GM21737 (cell line): ENCODE measurements at regions not wholly inside any gene's neighbourhood (a gene's known extent, or its start where the extent isn't known, plus 50 kb on each side); places are given as distances from the start of the nearest gene placed in this dataset.

ENCODE experiments used
- ATAC-seq: cut with Tn5 transposase; IDR thresholded peaks from one replicate; pipeline ENCODE4 v1.9.1; 2021; ENCODE audit warnings: mild to moderate bottlenecking, moderate library complexity; ENCODE audit not compliant: unreplicated experiment

GRCh38 chr6:139557547-139557946, 183.1 kb upstream of the CITED2 start:
- ATAC-seq, result no peak

DNA sequence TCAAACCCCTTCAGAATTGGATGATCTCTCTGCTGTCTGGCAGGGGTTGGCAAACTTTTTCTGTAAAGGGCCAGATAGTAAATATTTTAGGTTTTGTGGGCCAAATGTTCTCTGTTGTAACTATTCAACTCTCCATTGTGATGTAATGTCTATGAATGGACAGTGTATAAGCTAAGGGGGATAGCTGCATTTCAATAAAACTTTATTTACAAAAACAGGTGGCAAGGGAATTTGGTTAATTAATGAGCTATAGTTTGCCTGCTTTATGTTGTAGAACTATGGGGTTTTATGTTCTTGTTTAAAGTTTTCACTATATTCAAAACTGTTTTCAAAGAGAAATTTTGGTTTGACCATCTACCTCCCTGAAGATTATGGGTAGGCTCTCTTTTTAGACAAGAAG, 182.1 kb upstream of the CITED2 start:
- no peak for ATAC-seq

- no peak for ATAC-seq
Observed at GRCh38 chr6:139553916-139554315, 179.5 kb upstream of the CITED2 start.

GRCh38 chr6:139551376-139551775, 176.9 kb upstream of the CITED2 start:
- ATAC-seq, result no peak

- no peak for ATAC-seq
Observed at GRCh38 chr6:139550361-139550760, 175.9 kb upstream of the CITED2 start.

GRCh38 chr6:139549561-139550070, 175.2 kb upstream of the CITED2 start:
- no peak for ATAC-seq

DNA sequence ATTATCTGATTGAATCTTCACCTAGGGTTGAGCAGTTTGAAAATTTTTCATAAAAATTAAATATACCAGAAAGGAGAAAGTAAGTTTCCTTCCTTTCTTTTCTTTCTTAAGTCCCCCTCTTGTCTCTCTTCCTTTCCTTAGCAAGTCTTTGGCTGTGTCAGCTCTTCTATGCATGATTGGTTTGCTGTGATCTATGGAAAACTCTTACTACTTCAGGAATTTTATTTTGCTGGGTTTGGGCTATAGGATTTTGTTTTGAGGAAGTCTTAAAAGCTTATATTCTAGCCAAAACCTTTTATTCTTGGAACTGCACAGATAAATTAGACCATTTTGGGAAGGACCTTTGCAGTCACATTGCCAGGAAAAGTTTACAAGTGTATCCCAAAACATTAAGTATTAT, 173.4 kb upstream of the CITED2 start:
- ATAC-seq, result no peak

GRCh38 chr6:139547122-139547776, 172.8 kb upstream of the CITED2 start:
- no peak for ATAC-seq

GRCh38 chr6:139546106-139546472, 171.6 kb upstream of the CITED2 start:
- no peak for ATAC-seq

DNA sequence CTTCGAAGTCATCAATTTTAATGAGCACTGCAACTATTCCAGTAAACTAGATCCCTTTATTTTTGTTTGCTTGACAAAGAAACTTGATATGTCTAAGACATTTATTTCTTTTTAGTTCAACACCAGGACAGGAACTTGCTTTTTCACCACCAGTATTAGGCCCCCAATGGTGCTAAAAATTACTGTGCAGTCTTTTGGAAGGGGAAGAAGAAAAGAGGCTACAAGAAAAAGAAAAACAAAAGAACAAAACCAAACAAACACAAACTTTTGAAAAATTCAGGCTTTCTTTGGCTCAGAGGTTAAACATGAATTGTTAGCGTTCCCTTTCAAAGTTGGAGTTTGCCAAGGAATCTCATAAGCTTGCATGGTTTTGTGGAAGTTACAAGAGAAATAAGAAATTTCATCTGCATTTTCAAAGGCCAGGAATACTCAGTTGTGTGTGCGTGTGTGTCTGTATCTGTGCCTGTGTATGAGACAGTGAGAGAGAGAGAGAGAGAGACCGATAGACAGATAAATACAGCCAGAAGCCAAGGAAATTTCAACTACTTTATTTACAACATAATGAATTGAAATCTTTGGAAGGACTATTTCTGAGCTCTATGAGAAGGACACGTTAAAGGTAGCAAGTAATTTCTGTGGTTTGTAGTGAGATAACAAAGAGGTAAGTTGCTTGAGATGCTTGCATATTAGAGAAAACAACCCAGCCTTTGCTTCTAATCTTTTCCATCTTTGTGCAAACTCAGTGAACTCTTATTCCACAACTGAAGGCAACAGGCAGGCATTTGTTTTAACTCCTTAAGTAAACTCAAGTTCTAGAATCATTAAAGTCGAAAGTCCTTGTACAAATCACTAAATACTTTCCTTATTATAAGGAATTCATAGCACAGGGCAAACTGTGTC, 171.0 kb upstream of the CITED2 start:
- ATAC-seq, result no peak

- ATAC-seq, result no peak
Observed at GRCh38 chr6:139544701-139545057, 170.2 kb upstream of the CITED2 start.

DNA sequence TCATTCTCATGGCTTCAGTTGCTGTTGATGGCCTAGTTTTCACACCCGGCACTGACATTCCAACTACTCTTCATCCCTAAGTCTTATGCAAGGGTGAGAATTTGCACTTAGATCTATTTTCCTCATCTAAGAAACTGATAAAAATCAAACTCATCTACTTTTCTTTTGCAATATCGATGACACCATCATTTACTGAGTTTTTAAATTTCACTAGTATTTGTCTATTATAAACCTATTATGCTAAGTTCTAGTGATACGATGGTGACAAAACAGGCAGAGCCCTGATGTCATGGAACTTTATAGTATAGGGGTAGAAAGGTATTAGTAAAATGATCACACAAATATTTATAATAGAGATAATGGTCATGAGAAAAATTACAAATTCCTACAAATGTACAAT, 167.9 kb upstream of the CITED2 start:
- ATAC-seq, result no peak

- no peak for ATAC-seq
Observed at GRCh38 chr6:139540894-139541293, 166.4 kb upstream of the CITED2 start.

GRCh38 chr6:139540276-139540675, 165.8 kb upstream of the CITED2 start:
- ATAC-seq, result no peak

- ATAC-seq, result no peak
Observed at GRCh38 chr6:139539852-139540251, 165.4 kb upstream of the CITED2 start.

GRCh38 chr6:139538366-139538765, 163.9 kb upstream of the CITED2 start:
- ATAC-seq, result no peak

GRCh38 chr6:139536751-139537617, 162.5 kb upstream of the CITED2 start:
- no peak for ATAC-seq

DNA sequence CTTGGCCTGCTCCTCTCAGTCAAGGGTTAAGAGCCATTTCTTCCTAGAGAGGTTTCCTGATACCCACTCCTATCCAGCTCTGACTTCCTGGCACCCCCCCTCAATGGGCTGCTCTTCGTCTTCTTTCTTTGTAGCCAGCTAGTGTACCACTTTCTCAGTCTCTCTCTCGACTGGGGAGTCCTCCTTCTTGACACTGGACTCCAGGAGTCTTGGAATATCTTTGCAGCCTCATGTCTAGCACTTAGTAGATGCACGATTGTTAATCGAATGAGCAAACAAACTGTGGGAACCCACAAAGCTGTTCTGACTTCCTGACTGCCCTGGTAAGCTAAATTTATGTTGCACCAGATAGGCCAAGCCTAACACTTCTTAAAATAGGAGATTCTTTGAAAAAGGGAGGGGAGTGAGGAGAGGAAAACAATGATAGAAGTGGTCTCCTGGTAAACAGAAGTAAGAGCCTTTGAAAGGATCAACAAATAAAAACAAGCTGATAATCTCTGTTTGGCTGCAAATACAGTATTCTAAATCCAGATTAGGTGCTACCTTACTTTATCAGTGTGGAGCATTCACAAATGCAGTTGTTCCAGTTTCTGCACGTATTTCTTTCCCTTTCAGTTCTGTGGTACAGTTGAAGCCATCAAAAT, 160.1 kb upstream of the CITED2 start:
- no peak for ATAC-seq

GRCh38 chr6:139533573-139534471, 159.4 kb upstream of the CITED2 start:
- ATAC-seq, result no peak

DNA sequence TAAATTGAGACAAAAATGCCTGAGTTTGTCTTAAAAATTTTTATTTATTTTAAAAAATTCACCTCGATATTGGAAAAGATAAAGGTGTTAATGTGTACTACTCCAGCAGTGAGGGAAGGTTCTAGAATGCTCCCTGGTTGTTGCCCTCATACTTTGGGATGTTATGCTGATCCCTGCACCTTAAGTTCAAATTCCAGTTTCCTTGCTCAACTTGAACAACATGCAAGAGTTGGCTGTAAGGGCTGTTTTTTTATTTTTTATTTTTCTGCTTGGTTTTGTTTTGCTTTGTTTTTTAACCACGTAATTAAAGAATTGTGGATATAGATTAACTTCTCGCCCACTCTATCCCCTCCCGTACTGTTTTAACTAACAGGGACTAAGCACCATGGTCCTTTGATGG, 158.7 kb upstream of the CITED2 start:
- ATAC-seq, result no peak
